Transverse colon (tissue), 4 donors: ENCODE measurements at regions not wholly inside any gene's neighbourhood (a gene's known extent, or its start where the extent isn't known, plus 50 kb on each side); places are given as distances from the start of the nearest gene placed in this dataset.

Source experiments
- DNase-seq: peaks from one replicate; pipeline ENCODE4 v3.0.0-alpha.2; 2019
- H3K27ac ChIP-seq, 4 donors: fragments of 200-600 bp; sonication (generic); 2 replicates each; pipeline ENCODE4 v1.5.1; 2016 to 2018; ENCODE audit warnings: inconsistent platforms in 4 of 4
- H3K27me3 ChIP-seq: fragments of 200-600 bp; sonication (generic); 2 replicates; pipeline ENCODE4 v1.5.1; 2017; ENCODE audit warnings: inconsistent platforms
- H3K36me3 ChIP-seq, 4 donors: fragments of 200-600 bp; sonication (generic); 2 replicates each; pipeline ENCODE4 v1.5.1; 2017 to 2019; ENCODE audit warnings: inconsistent platforms in 4 of 4
- H3K4me1 ChIP-seq, 4 donors: fragments of 200-600 bp; sonication (generic); 2 replicates each; pipeline ENCODE4 v1.5.1; 2017 to 2020; ENCODE audit warnings: inconsistent platforms in 4 of 4
- H3K4me3 ChIP-seq, 4 donors: fragments of 200-600 bp; sonication (generic); 1 replicate in 1 of 4; 2 replicates in 3 of 4; pipeline versions ENCODE4 v1.5.1 to v1.6.1; 2017 to 2019; ENCODE audit warnings: inconsistent platforms in 4 of 4
- H3K9me3 ChIP-seq, 2 donors: fragments of 200-600 bp; sonication (generic); 2 replicates each; pipeline ENCODE4 v1.5.1; 2017 to 2019; ENCODE audit warnings: inconsistent platforms in 2 of 2
- EP300 ChIP-seq: sonication (generic); formaldehyde crosslinking; IDR thresholded peaks from one replicate; pipeline ENCODE4 v1.6.1; 2017; ENCODE audit warnings: antibody characterized with exemption, low read depth
- POLR2A ChIP-seq: fragments of 450-650 bp; IDR thresholded peaks from one replicate; pipeline ENCODE4 v1.6.1; 2016; ENCODE audit warnings: antibody characterized with exemption, mild to moderate bottlenecking, moderate library complexity
- POLR2AphosphoS5 ChIP-seq, 3 donors: sonication (generic); formaldehyde crosslinking; IDR thresholded peaks; one replicate each; pipeline ENCODE4 v1.6.1; 2016; ENCODE audit warnings: antibody characterized with exemption in 3 of 3
- WGBS, 2 donors: methylation state at CpG; one replicate each; pipeline ENCODE4 v1.1.5; 2018; ENCODE audit warnings: low coverage in 1 of 2; 5-methylcytosine and 5-hydroxymethylcytosine counted together
- in situ Hi-C, 4 donors: fragments of 200-750 bp; cut with MboI; loops; one replicate each; pipeline versions ENCODE4 v1.15.0 to v1.15.1; 2017; ENCODE audit warnings: low sequenced_read_pairs in 3 of 4, low pct_ligation_motif_present in 1 of 4, low pct_unique_long_range_greater_than_20kb in 1 of 4
- intact Hi-C: fragments of 100-400 bp; cut with DNase I; formaldehyde crosslinking; loops from one replicate; pipeline ENCODE4 v1.15.1; 2023; ENCODE audit warnings: low total_unique reads
- TF ChIP-seq, protein P1 (sequence below), 5 experiments: fragments of 200-600 bp in 3 of 5; fragments of 450-650 bp in 2 of 5; sonication (generic) in 3 of 5; IDR thresholded peaks; 1 replicate in 2 of 5; 2 replicates in 3 of 5; pipeline ENCODE4 v1.5.1; 2016 to 2017; ENCODE audit warnings: antibody characterized with exemption in 5 of 5, inconsistent platforms in 3 of 5, mild to moderate bottlenecking in 2 of 5, moderate library complexity in 1 of 5

DNA sequence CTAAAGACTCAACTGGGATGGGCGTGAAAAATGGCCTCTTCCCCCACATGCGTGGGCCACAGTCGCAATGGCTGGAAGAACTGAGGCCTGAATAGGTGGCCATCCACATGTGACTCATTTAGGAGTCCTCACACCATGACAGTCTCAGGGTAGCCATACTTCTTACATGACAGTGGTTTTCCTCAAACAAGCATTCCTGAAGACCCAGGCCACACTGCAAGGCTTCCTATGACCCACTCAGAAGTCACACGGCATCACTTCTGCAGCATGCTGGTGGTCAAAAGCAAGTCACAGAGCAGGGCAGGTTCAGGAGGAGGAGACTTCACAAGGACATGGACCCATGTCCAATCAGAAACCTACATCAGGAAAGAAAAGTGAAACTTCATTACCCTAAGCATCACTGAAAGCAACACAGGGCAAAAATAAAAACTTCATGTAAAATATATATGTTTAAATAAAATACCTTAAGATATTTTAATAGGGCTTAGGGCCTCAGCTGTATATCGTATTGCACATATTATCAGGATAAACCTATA, 257.1 kb downstream of the OPA1 start:
- DNase-seq, result no peak
- H3K27me3 ChIP-seq, result no peaks in the 10 kb centered on the region
- H3K4me3 ChIP-seq, result no peak overlapping the region
- intact Hi-C loops (no loop called here), in situ Hi-C loops (no loop called here)
- WGBS, 2 donors, result 94 to 100% methylated on average over 1 to 5 of the region's 5 CpGs
- peaks cover 14 to 60% (median 32%) of the 10 kb centered on the region in 4 donors for H3K4me1 ChIP-seq
- H3K36me3 ChIP-seq, result no peaks in the 10 kb centered on the region
- no peak for TF ChIP-seq EP300
- no peak for TF ChIP-seq POLR2AphosphoS5 (IDR thresholded peaks at IDR 0.05)
- no peak for TF ChIP-seq POLR2A
- TF ChIP-seq, protein P1, sequence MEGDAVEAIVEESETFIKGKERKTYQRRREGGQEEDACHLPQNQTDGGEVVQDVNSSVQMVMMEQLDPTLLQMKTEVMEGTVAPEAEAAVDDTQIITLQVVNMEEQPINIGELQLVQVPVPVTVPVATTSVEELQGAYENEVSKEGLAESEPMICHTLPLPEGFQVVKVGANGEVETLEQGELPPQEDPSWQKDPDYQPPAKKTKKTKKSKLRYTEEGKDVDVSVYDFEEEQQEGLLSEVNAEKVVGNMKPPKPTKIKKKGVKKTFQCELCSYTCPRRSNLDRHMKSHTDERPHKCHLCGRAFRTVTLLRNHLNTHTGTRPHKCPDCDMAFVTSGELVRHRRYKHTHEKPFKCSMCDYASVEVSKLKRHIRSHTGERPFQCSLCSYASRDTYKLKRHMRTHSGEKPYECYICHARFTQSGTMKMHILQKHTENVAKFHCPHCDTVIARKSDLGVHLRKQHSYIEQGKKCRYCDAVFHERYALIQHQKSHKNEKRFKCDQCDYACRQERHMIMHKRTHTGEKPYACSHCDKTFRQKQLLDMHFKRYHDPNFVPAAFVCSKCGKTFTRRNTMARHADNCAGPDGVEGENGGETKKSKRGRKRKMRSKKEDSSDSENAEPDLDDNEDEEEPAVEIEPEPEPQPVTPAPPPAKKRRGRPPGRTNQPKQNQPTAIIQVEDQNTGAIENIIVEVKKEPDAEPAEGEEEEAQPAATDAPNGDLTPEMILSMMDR (IDR thresholded peaks at IDR 0.05), result no peak
- no peak overlapping the region for H3K27ac ChIP-seq
- H3K9me3 ChIP-seq, result peaks cover 0 to 5% of the 10 kb centered on the region in 2 donors

DNA sequence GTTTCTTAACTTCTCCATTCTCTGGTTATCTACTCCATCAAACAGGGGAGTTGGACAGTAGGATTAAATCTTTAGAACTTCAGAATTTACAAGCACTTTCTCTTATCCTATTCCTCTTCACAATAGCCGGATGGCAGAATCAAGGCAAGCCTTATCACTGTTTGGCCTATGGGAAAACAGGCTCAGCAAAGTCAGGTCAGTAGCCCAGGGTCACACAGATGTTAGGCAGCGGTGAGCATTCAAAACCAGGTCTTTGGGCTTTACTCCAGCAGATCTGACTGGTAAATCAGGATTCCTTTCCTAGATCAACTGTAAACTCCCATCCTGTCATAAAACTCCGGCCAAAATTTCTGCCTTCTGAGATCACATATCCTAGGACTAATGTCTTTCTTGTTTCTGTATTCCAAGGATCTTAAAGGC, 258.4 kb downstream of the OPA1 start:
- WGBS, 2 donors, result 59 to 64% methylated on average over 2 to 3 of the region's 3 CpGs
- in situ Hi-C loops (no loop called here), intact Hi-C loops (no loop called here)
- Histone ChIP-seq H3K27ac (peak overlapping the region; percentile 54 to 82 (median 76)), H3K36me3 (no peaks in the 10 kb centered on the region), H3K4me1 (peaks cover 14 to 51% (median 31%) of the 10 kb centered on the region in 4 donors), H3K4me3 (no peak overlapping the region), H3K27me3 (no peaks in the 10 kb centered on the region), H3K9me3 (peaks cover 0 to 5% of the 10 kb centered on the region in 2 donors)
- DNase-seq, result no peak
- TF ChIP-seq, protein P1 (IDR thresholded peaks at IDR 0.05), result no peak
- TF ChIP-seq POLR2AphosphoS5 (IDR thresholded peaks at IDR 0.05) (no peak), POLR2A (no peak), EP300 (no peak)

DNA sequence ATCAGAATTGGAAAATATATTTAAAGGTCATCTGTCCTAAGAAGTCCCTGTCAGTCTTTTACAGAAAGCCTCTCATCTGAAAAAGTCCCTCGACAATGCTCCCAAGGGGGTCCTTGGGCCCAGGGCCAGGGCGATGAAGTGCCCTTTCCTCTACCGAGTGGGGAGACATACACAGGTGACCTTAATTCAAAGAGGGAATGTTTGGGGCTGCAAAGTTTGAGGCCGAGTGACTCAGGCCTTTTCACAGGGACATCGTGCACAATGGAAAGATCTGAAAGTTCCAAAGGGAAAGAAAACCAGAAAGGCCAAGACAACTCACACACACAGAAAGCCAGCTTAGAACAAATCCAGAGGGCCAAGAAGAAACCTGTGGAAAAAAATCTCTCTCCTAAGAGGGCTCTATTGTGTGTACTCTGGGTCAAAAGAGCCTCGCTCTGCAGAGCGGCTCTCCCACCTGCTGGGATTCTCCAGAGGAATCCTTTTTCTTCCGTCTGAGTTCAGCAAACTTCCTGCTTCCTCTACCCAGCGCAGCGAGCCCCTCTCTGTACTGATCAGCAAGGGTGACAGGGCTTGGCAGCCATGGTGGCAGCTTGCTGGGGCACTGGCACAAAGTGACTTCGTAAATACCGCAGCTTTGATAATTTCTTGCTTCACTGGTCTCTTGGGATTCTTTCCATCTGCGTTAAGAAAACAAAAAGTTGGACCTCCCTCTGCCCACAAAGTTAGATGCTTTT, 259.1 kb downstream of the OPA1 start:
- Histone ChIP-seq H3K36me3 (no peaks in the 10 kb centered on the region), H3K27ac (peak overlapping the region; percentile 54 to 82 (median 76)), H3K4me1 (peaks cover 14 to 44% (median 29%) of the 10 kb centered on the region in 4 donors), H3K9me3 (peaks cover 0 to 5% of the 10 kb centered on the region in 2 donors), H3K4me3 (no peak overlapping the region), H3K27me3 (no peaks in the 10 kb centered on the region)
- intact Hi-C loops (no loop called here), in situ Hi-C loops (no loop called here)
- 64 to 71% methylated on average over 6 to 13 of the region's 13 CpGs for WGBS, 2 donors
- TF ChIP-seq POLR2AphosphoS5 (IDR thresholded peaks at IDR 0.05) (no peak), EP300 (peak; percentile 10)
- DNase-seq, result no peak

DNA sequence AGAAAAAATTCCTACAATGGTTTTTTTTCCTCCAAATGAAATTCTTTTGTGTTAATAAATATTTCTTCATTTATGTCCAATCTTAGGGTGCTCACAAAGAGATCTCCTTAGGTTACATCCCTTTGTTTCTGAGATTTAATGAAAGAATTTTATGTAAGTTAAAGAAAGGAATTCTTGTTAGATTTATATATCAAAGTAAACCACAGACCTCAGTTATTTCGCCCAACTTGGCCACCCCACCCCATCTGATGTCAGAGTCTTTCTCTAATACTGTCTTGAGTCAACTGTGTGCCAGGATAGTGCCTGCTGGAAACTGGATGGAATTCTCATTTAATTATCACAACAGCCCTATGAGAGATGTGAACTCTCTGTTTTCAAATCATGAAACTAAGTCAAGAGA, 259.9 kb downstream of the OPA1 start:
- Histone ChIP-seq H3K27ac (peak overlapping the region; percentile 73 to 82 (median 76)), H3K4me3 (no peak overlapping the region), H3K9me3 (peaks cover 0 to 5% of the 10 kb centered on the region in 2 donors), H3K4me1 (peaks cover 14 to 36% (median 27%) of the 10 kb centered on the region in 4 donors), H3K36me3 (no peaks in the 10 kb centered on the region), H3K27me3 (no peaks in the 10 kb centered on the region)
- no peak for DNase-seq
- WGBS, 2 donors, result 80 to 88% methylated on average over 1 of the region's 1 CpG
- in situ Hi-C loops, result no loop called here
- TF ChIP-seq POLR2A (no peak), EP300 (no peak), POLR2AphosphoS5 (IDR thresholded peaks at IDR 0.05) (no peak)
- TF ChIP-seq, protein P1 (IDR thresholded peaks at IDR 0.05), result no peak
- intact Hi-C loops, result no loop called here
